Activated CD8-positive, alpha-beta T cell treated with anti-CD3 and anti-CD28 coated beads for 36 hours (primary cell): ENCODE measurements at regions not wholly inside any gene's neighbourhood (a gene's known extent, or its start where the extent isn't known, plus 50 kb on each side); places are given as distances from the start of the nearest gene placed in this dataset.

Source experiments
- ATAC-seq: fragments of 200-7000 bp; cut with Tn5 transposase; one replicate; pipeline ENCODE4 v1.10.0; 2021; ENCODE audit warnings: mild to moderate bottlenecking, moderate library complexity
- CTCF ChIA-PET: fragments of 350-600 bp; sonication (Branson Sonifier 250); formaldehyde crosslinking; loops from one replicate; lab custom pipeline; 2021; ENCODE audit warnings: antibody characterized with exemption; lab: Charles Lee
- POLR2A ChIA-PET: fragments of 350-600 bp; sonication (Branson Sonifier 250); formaldehyde crosslinking; loops from one replicate; lab custom pipeline; 2021; ENCODE audit warnings: antibody characterized with exemption; lab: Charles Lee
- DNase-seq: peaks from one replicate; pipeline ENCODE4 v3.0.0-alpha.2; 2020
- H3K27ac Mint-ChIP-seq: one replicate; pipeline ENCODE4 v1.8.0; 2021; ENCODE audit warnings: mild to moderate bottlenecking, mixed read lengths
- H3K27me3 Mint-ChIP-seq: one replicate; pipeline ENCODE4 v1.8.0; 2021; ENCODE audit warnings: mixed read lengths
- H3K36me3 Mint-ChIP-seq: one replicate; pipeline ENCODE4 v1.8.0; 2021; ENCODE audit warnings: low read depth, mixed read lengths
- H3K4me1 Mint-ChIP-seq: one replicate; pipeline ENCODE4 v1.8.0; 2021; ENCODE audit warnings: low read depth, mixed read lengths
- H3K4me3 Mint-ChIP-seq: one replicate; pipeline ENCODE4 v1.8.0; 2021; ENCODE audit warnings: mild to moderate bottlenecking, moderate library complexity, mixed read lengths
- H3K9me3 Mint-ChIP-seq: one replicate; pipeline ENCODE4 v1.8.0; 2021; ENCODE audit warnings: mixed read lengths
- intact Hi-C: fragments of 100-400 bp; cut with micrococcal nuclease; formaldehyde crosslinking; loops from one replicate; pipeline ENCODE4 v1.10.0; 2022
- TF ChIP-seq, protein P1 (sequence below): fragments of 200-600 bp; IDR thresholded peaks from one replicate; pipeline ENCODE4 v1.8.0; 2022; ENCODE audit warnings: antibody characterized with exemption, mild to moderate bottlenecking

DNA sequence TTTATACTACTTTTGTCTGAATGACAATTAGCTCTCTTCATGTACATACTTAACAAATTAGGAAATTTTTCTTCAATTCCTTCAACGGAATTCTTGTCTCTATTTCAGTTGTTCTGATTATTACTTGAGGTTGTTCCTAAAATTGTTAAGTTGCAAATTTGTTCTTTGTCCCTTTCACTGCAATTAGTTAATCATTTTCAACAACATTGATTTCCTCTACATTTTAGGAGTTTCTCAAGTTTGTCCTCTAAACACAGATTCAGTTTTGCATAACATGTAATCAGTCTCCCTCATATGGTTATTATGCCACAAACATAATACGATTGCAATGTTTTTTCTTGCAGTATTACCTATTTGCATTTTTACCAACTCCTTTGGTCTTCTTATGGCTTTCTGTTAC, 283.5 kb downstream of the SV2B start:
- Mint-ChIP-seq H3K27ac (no peak overlapping the region), H3K36me3 (no peaks in the 10 kb centered on the region), H3K9me3 (no peaks in the 10 kb centered on the region), H3K4me3 (no peak overlapping the region), H3K27me3 (peaks cover 1% of the 10 kb centered on the region), H3K4me1 (no peaks in the 10 kb centered on the region)
- intact Hi-C loops = no loop called here
- ATAC-seq (no peak), DNase-seq (no peak)
- TF ChIP-seq, protein P1, sequence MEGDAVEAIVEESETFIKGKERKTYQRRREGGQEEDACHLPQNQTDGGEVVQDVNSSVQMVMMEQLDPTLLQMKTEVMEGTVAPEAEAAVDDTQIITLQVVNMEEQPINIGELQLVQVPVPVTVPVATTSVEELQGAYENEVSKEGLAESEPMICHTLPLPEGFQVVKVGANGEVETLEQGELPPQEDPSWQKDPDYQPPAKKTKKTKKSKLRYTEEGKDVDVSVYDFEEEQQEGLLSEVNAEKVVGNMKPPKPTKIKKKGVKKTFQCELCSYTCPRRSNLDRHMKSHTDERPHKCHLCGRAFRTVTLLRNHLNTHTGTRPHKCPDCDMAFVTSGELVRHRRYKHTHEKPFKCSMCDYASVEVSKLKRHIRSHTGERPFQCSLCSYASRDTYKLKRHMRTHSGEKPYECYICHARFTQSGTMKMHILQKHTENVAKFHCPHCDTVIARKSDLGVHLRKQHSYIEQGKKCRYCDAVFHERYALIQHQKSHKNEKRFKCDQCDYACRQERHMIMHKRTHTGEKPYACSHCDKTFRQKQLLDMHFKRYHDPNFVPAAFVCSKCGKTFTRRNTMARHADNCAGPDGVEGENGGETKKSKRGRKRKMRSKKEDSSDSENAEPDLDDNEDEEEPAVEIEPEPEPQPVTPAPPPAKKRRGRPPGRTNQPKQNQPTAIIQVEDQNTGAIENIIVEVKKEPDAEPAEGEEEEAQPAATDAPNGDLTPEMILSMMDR = no peak
- ChIA-PET CTCF (no interaction called here), POLR2A (no interaction called here)

DNA sequence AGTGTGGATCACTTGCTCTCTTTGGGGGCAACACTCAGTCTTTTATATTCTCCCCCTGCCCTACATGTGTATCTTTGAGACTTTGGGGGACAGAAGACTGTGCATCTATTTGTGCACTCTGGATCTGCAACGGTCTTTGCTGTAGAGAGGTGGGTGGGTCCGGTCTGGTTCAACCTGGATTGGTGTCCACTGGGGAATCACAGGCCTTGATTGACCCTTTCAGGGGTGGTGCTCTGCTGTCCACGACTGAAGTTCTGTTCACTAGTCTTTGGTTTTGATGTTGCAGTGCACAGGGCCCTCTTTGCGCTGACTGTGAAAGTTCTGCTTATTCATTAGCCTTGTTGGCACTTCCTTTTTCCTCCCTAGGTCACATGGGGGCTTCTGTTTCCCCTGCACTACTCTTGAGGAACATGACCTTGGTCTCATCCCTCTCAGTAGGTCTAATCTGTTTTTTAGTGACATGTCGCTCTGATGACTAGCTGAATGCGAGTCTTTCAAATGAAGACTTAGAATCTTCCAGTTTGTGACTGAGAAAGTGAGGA, 284.2 kb downstream of the SV2B start:
- Mint-ChIP-seq H3K27me3 (peaks cover 1% of the 10 kb centered on the region), H3K4me1 (no peaks in the 10 kb centered on the region), H3K27ac (no peak overlapping the region), H3K9me3 (no peaks in the 10 kb centered on the region), H3K4me3 (no peak overlapping the region), H3K36me3 (no peaks in the 10 kb centered on the region)
- ChIA-PET CTCF (no interaction called here), POLR2A (no interaction called here)
- intact Hi-C loops = no loop called here
- TF ChIP-seq, protein P1 = no peak
- ATAC-seq (no peak), DNase-seq (no peak)

DNA sequence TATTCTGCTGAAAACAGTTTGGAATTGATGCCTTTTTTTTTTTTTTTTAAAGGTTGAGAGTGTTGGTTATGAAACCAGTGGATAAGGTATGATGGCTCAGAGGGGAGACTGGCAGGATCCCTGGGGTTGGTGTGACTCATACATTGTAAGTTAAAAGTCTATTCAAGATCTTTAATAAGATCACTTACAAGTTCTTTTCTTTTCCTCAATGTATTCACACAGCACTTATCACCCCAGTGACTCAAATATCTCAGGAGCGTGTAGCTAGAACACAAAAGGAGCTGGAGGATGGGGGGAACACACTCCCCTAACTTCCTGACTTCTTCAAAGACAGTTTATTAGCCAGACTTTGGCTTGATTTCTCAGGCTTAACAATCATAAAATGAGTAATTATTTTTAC, 285.3 kb downstream of the SV2B start:
- Mint-ChIP-seq H3K9me3 (no peaks in the 10 kb centered on the region), H3K4me1 (no peaks in the 10 kb centered on the region), H3K27ac (no peak overlapping the region), H3K27me3 (peaks cover 1% of the 10 kb centered on the region), H3K4me3 (no peak overlapping the region), H3K36me3 (no peaks in the 10 kb centered on the region)
- TF ChIP-seq, protein P1 = no peak
- intact Hi-C loops = no loop called here
- ATAC-seq (no peak), DNase-seq (no peak)
- ChIA-PET POLR2A (no interaction called here), CTCF (no interaction called here)

DNA sequence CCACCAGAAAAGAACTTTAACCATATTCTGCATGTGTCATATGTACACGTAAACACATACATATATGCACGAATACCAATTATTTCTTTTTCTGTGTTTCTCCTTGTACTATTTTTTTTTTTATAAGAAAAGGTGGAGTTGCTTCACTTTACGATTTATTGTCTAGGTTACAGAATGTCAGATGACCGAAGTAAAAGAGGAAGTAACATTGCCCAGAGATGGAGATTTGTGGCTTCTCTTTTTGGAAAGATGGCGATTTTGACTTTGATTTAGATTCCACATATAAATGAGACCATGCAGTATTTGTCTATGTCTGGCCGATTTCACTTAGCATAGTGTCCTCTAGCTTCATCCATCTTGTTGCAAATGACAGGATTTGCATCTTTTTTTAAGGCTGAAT, 293.1 kb downstream of the SV2B start:
- no peak overlapping the region for H3K27ac Mint-ChIP-seq

DNA sequence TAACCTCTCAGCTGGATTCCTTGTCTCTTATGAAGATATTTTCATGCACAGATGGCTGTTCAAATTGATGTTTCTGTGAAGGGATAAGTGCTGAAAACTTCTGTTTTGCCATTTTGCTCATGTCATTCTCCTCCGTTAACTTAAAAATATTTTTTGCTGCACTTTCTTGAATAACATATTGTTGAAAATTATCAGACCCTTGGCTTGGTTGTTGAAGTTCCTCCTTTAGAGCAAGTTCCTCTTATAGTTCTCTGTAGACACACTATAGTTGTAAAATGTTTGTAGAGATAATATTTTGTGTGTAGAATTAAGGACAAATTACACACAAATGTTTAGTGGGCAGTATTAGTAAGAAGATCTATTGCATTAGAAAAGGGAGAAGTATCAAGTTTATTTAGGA, 300.4 kb downstream of the SV2B start:
- TF ChIP-seq, protein P1 = no peak
- no peaks in the 10 kb centered on the region for H3K27me3 Mint-ChIP-seq
- intact Hi-C loops = no loop called here
- ChIA-PET CTCF (no interaction called here), POLR2A (no interaction called here)
- DNase-seq (no peak), ATAC-seq (no peak)
- no peaks in the 10 kb centered on the region for H3K36me3 Mint-ChIP-seq
- H3K4me3 Mint-ChIP-seq = no peak overlapping the region
- no peaks in the 10 kb centered on the region for H3K4me1 Mint-ChIP-seq
- H3K27ac Mint-ChIP-seq = no peak overlapping the region
- peaks cover 1% of the 10 kb centered on the region for H3K9me3 Mint-ChIP-seq

More for the DNA sequence above, 293.1 kb downstream of the SV2B start:
- Mint-ChIP-seq H3K4me1 (no peaks in the 10 kb centered on the region), H3K36me3 (no peaks in the 10 kb centered on the region), H3K27me3 (peaks cover 5% of the 10 kb centered on the region), H3K4me3 (no peak overlapping the region), H3K9me3 (peaks cover 1% of the 10 kb centered on the region)
- intact Hi-C loops = no loop called here
- ChIA-PET POLR2A (no interaction called here), CTCF (no interaction called here)
- TF ChIP-seq, protein P1 = no peak
- no peak for ATAC-seq
- no peak for DNase-seq
